ENCODE measurements at regions not wholly inside any gene's neighbourhood (a gene's known extent, or its start where the extent isn't known, plus 50 kb on each side); places are given as distances from the start of the nearest gene placed in this dataset.

DNA sequence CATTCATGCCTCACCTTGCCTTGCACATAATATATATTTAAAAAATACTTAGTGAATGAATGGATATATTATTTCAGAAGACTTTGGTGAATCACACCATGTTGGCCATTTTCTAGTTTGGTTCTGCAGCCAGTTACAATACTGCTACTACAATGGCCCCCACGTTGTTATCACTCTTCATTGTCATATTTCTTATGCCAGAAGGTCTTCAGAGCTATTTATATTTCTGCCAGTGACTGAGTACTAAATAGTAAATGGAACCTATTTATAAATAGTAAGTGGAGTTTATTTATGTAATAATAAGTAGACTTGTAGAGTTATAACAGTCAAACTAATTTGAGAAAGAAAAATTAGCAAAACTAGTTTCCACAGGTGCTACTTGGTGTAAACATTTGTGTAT, 516.6 kb upstream of the SYT4 start:
- TF ChIP-seq CTCF (optimal IDR thresholded peaks at IDR 0.05 in 1 of 3, IDR thresholded peaks at IDR 0.05 in 1 of 3, conservative IDR thresholded peaks at IDR 0.05 in 1 of 3; ENCODE audit: extremely low read depth in 1 of 3, insufficient read depth in 2 of 3, low read length in 3 of 3) (no peak), EZH2 (IDR thresholded peaks at IDR 0.05; ENCODE audit: low read length) (no peak)
- no peak overlapping the region for H2AFZ ChIP-seq (ENCODE audit: control insufficient read depth, low read length)
- no peaks in the 10 kb centered on the region for H3K79me2 ChIP-seq (ENCODE audit: control insufficient read depth, insufficient read depth, low read length)
- no peak overlapping the region for H3K4me2 ChIP-seq (ENCODE audit: control insufficient read depth, extremely low read depth, insufficient read depth, low read depth, low read length)
- H3K27me3 ChIP-seq (ENCODE audit: control insufficient read depth, extremely low read depth, insufficient read depth, low read length), result no peaks in the 10 kb centered on the region
- dilution Hi-C loops (cut with MboI; ENCODE audit: extremely low pct_ligation_motif_present, low sequenced_read_pairs), result no loop called here
- no peak for FAIRE-seq
- H3K9me1 ChIP-seq (ENCODE audit: control insufficient read depth, extremely low read depth, insufficient read depth, low read length), result no peaks in the 10 kb centered on the region
- H3K4me3 ChIP-seq (ENCODE audit: control insufficient read depth in 2 of 3, extremely low read depth in 1 of 3, insufficient read depth in 2 of 3, low read depth in 1 of 3, low read length in 3 of 3), result no peak overlapping the region
- no peak for DNase-seq (ENCODE audit: low read depth, low spot score)
- H3K4me1 ChIP-seq (ENCODE audit: control insufficient read depth, extremely low read depth, insufficient read depth, low read length), result no peaks in the 10 kb centered on the region
- H3K27ac ChIP-seq (ENCODE audit: control insufficient read depth, insufficient read depth, low read length), result no peak overlapping the region
- no peaks in the 10 kb centered on the region for H4K20me1 ChIP-seq (ENCODE audit: control insufficient read depth, extremely low read depth, insufficient read depth, low read length)
- no peaks in the 10 kb centered on the region for H3K36me3 ChIP-seq (ENCODE audit: control insufficient read depth in 2 of 2, extremely low read depth in 1 of 2, insufficient read depth in 2 of 2, low read length in 2 of 2)
- no peaks in the 10 kb centered on the region for H3K9me3 ChIP-seq (ENCODE audit: control insufficient read depth, low read depth, low read length)
- H3K9ac ChIP-seq (ENCODE audit: control insufficient read depth, extremely low read depth, insufficient read depth, low read length), result no peak overlapping the region

DNA sequence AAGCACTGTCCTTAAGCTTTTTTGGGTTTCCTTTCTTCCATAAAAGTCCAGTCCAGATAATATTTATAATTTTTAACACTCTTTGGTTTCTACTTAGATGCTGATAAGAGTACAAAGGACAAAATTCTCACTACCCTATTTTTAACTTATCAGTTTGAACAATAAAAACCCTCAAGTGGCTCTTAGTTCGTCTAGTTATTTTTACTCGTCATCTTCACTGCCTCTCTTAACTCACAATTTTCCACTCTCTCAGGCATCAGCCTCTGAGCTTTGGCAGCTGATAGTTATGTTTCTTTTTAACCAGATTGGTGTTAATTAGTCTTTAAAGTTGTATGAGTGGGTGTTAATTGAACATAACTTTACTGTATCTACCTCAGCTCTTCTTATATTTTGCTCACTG, 517.1 kb upstream of the SYT4 start:
- TF ChIP-seq CTCF (optimal IDR thresholded peaks at IDR 0.05 in 1 of 3, IDR thresholded peaks at IDR 0.05 in 1 of 3, conservative IDR thresholded peaks at IDR 0.05 in 1 of 3; ENCODE audit: extremely low read depth in 1 of 3, insufficient read depth in 2 of 3, low read length in 3 of 3) (no peak), EZH2 (IDR thresholded peaks at IDR 0.05; ENCODE audit: low read length) (no peak)
- H3K4me3 ChIP-seq (ENCODE audit: control insufficient read depth in 2 of 3, extremely low read depth in 1 of 3, insufficient read depth in 2 of 3, low read depth in 1 of 3, low read length in 3 of 3), result no peak overlapping the region
- dilution Hi-C loops (cut with MboI; ENCODE audit: extremely low pct_ligation_motif_present, low sequenced_read_pairs), result no loop called here

More for the DNA sequence above, 517.1 kb upstream of the SYT4 start:
- Histone ChIP-seq H3K36me3 (ENCODE audit: control insufficient read depth in 2 of 2, extremely low read depth in 1 of 2, insufficient read depth in 2 of 2, low read length in 2 of 2) (no peaks in the 10 kb centered on the region), H3K9ac (ENCODE audit: control insufficient read depth, extremely low read depth, insufficient read depth, low read length) (no peak overlapping the region), H3K27me3 (ENCODE audit: control insufficient read depth, extremely low read depth, insufficient read depth, low read length) (no peaks in the 10 kb centered on the region), H3K79me2 (ENCODE audit: control insufficient read depth, insufficient read depth, low read length) (no peaks in the 10 kb centered on the region), H3K27ac (ENCODE audit: control insufficient read depth, insufficient read depth, low read length) (no peak overlapping the region), H2AFZ (ENCODE audit: control insufficient read depth, low read length) (no peak overlapping the region), H3K9me1 (ENCODE audit: control insufficient read depth, extremely low read depth, insufficient read depth, low read length) (no peaks in the 10 kb centered on the region), H3K4me2 (ENCODE audit: control insufficient read depth, extremely low read depth, insufficient read depth, low read depth, low read length) (no peak overlapping the region), H3K4me1 (ENCODE audit: control insufficient read depth, extremely low read depth, insufficient read depth, low read length) (no peaks in the 10 kb centered on the region), H4K20me1 (ENCODE audit: control insufficient read depth, extremely low read depth, insufficient read depth, low read length) (no peaks in the 10 kb centered on the region), H3K9me3 (ENCODE audit: control insufficient read depth, low read depth, low read length) (no peaks in the 10 kb centered on the region)
- DNase-seq (ENCODE audit: low read depth, low spot score) (no peak), FAIRE-seq (no peak)

Measured in keratinocyte (primary cell).